K562 (cell line): ENCODE measurements at regions not wholly inside any gene's neighbourhood (a gene's known extent, or its start where the extent isn't known, plus 50 kb on each side); places are given as distances from the start of the nearest gene placed in this dataset.

ENCODE experiments used
- ATAC-seq: fragments of 200-7000 bp; cut with Tn5 transposase; 3 replicates; pipeline ENCODE4 v1.9.1; 2020; ENCODE audit warnings: moderate library complexity
- BruUV-seq: library from RNA; stranded (reverse); fragments of 400-500 nt; replicated peaks from 2 replicates; lab custom pipeline; 2021; lab: Mats Ljungman, UMichigan
- CTCF ChIA-PET: fragments of 300-600 bp; formaldehyde crosslinking; extraction: SDS; loops from one replicate; lab custom pipeline; 2021; ENCODE audit warnings: low intra/inter-chr PET ratio; lab: Yijun Ruan, JAX
- POLR2A ChIA-PET: fragments of 300-600, 350-650 bp; sonication (Branson Sonifier 250); formaldehyde crosslinking; extraction: SDS; loops from one replicate; lab custom pipeline; 2021; ENCODE audit warnings: antibody characterized with exemption, inconsistent platforms; lab: Yijun Ruan, JAX
- DNase-seq, 4 experiments: peaks; one replicate each; pipeline versions ENCODE4 v3.0.0 to v3.0.0-alpha.2; 2011 to 2018; ENCODE audit warnings: low spot score in 3 of 4, mixed read lengths in 3 of 4; ENCODE audit errors: extremely low read depth in 1 of 4
- FAIRE-seq: peaks from 2 replicates; lab custom pipeline; 2011; peaks lifted over from hg19 to GRCh38; lab: Jason Lieb, UNC
- H2AFZ ChIP-seq: 2 replicates; pipeline ENCODE4 v1.6.0; 2011; ENCODE audit warnings: low read depth, low read length, control low read depth, inconsistent platforms
- H3K27ac ChIP-seq: fragments of 200-600 bp; 3 replicates; pipeline ENCODE4 v1.8.0; 2011; ENCODE audit warnings: low read depth, mild to moderate bottlenecking, control low read depth, inconsistent platforms, low read length, moderate library complexity, mixed read lengths; ENCODE audit errors: extremely low read depth
- H3K27me3 ChIP-seq, 2 experiments: fragments of 300-600 bp in 1 of 2; 2 replicates in 1 of 2; 3 replicates in 1 of 2; pipeline versions ENCODE4 v1.6.0 to v1.8.0; 2011; ENCODE audit warnings: inconsistent platforms in 2 of 2, low read length in 2 of 2, mild to moderate bottlenecking in 1 of 2, mixed read lengths in 1 of 2, moderate library complexity in 1 of 2; ENCODE audit not compliant: control insufficient read depth in 2 of 2, insufficient read depth in 2 of 2
- H3K36me3 ChIP-seq: fragments of 300-600 bp; 3 replicates; pipeline ENCODE4 v1.8.0; 2011; ENCODE audit warnings: mild to moderate bottlenecking, low read length, inconsistent platforms; ENCODE audit not compliant: control insufficient read depth, insufficient read depth
- H3K4me1 ChIP-seq, 2 experiments: fragments of 200-600 bp in 1 of 2; replicated peaks in 1 of 2; 2 replicates in 1 of 2; 3 replicates in 1 of 2; pipeline versions ENCODE4 v1.5.1 to v1.8.0; 2011; ENCODE audit warnings: inconsistent platforms in 2 of 2, low read length in 2 of 2, mild to moderate bottlenecking in 1 of 2, mixed read lengths in 1 of 2, moderate library complexity in 1 of 2; ENCODE audit not compliant: control insufficient read depth in 2 of 2, insufficient read depth in 2 of 2
- H3K4me2 ChIP-seq: 2 replicates; pipeline ENCODE4 v1.6.1; 2011; ENCODE audit warnings: low read length, control low read depth, inconsistent platforms, mixed read lengths; ENCODE audit not compliant: insufficient read depth
- H3K4me3 ChIP-seq: fragments of 200-600 bp; sonication (generic), shearing (Covaris generic); 2 replicates; pipeline ENCODE4 v1.5.1; 2016; ENCODE audit warnings: control low read depth, inconsistent platforms
- H3K79me2 ChIP-seq: fragments of 200-600 bp; 3 replicates; pipeline ENCODE4 v1.8.0; 2011; ENCODE audit warnings: low read length, inconsistent platforms; ENCODE audit not compliant: control insufficient read depth, insufficient read depth
- H3K9ac ChIP-seq, 2 experiments: 2 replicates each; pipeline versions ENCODE4 v1.6.0 to v1.6.1; 2011; ENCODE audit warnings: low read depth in 2 of 2, low read length in 2 of 2, control low read depth in 1 of 2, inconsistent platforms in 1 of 2, mild to moderate bottlenecking in 1 of 2, mixed read lengths in 1 of 2; ENCODE audit not compliant: insufficient read depth in 1 of 2
- H3K9me1 ChIP-seq: one replicate; pipeline ENCODE4 v1.6.0; 2011; ENCODE audit warnings: inconsistent platforms, mild to moderate bottlenecking, low read length, moderate library complexity; ENCODE audit not compliant: control insufficient read depth, insufficient read depth
- H3K9me3 ChIP-seq: replicated peaks from 2 replicates; pipeline ENCODE4 v1.5.1; 2011; ENCODE audit warnings: low read depth, low read length, inconsistent platforms; ENCODE audit not compliant: control insufficient read depth, insufficient read depth
- H4K20me1 ChIP-seq: replicated peaks from 2 replicates; pipeline ENCODE4 v1.6.1; 2011; ENCODE audit warnings: low read length, inconsistent platforms, mixed read lengths; ENCODE audit not compliant: control insufficient read depth, insufficient read depth
- ARID1B ChIP-seq: fragments of 450-650 bp; IDR thresholded peaks from 2 replicates; pipeline ENCODE4 v1.6.1; 2016; ENCODE audit warnings: antibody characterized with exemption, mild to moderate bottlenecking, inconsistent platforms
- DMBX1 ChIP-seq: fragments of 250-450 bp; sonication (Bioruptor Pico); IDR thresholded peaks from 2 replicates; pipeline ENCODE4 v1.8.0; 2022; ENCODE audit warnings: inconsistent platforms, mild to moderate bottlenecking, moderate library complexity, borderline replicate concordance
- HMGXB4 ChIP-seq: sonication (generic); formaldehyde crosslinking; IDR thresholded peaks from 2 replicates; pipeline ENCODE4 v1.8.1; 2023; ENCODE audit warnings: mild to moderate bottlenecking, missing genetic modification reagents
- KDM1A ChIP-seq, 2 experiments: fragments of 450-650 bp; IDR thresholded peaks; 2 replicates each; pipeline ENCODE4 v1.6.1; 2016; ENCODE audit warnings: mild to moderate bottlenecking in 2 of 2
- MIER1 ChIP-seq: fragments of 450-650 bp; IDR thresholded peaks from 2 replicates; pipeline ENCODE4 v1.6.1; 2016; ENCODE audit warnings: antibody characterized with exemption, mild to moderate bottlenecking, low read depth
- MXD1 ChIP-seq: fragments of 250-450 bp; sonication (Bioruptor Pico); IDR thresholded peaks from 2 replicates; pipeline ENCODE4 v1.8.0; 2021; ENCODE audit warnings: borderline replicate concordance, mild to moderate bottlenecking, moderate library complexity; ENCODE audit not compliant: poor library complexity, severe bottlenecking
- NR0B1 ChIP-seq: fragments of 450-650 bp; IDR thresholded peaks from one replicate; pipeline ENCODE4 v1.6.1; 2018; ENCODE audit warnings: mild to moderate bottlenecking, moderate library complexity; ENCODE audit not compliant: partially characterized antibody
- RBM14 ChIP-seq: fragments of 200-400 bp; formaldehyde crosslinking; IDR thresholded peaks from 2 replicates; pipeline ENCODE4 v1.6.1; 2018; ENCODE audit warnings: low read depth, mild to moderate bottlenecking, low read length, moderate library complexity, borderline replicate concordance; ENCODE audit not compliant: insufficient read depth
- RBM15 ChIP-seq: fragments of 200-400 bp; formaldehyde crosslinking; IDR thresholded peaks from 2 replicates; pipeline ENCODE4 v1.6.1; 2018; ENCODE audit warnings: mild to moderate bottlenecking, low read length, moderate library complexity; ENCODE audit not compliant: insufficient read depth
- SIRT6 ChIP-seq: IDR thresholded peaks from one replicate; pipeline ENCODE4 v1.6.1; 2012; ENCODE audit warnings: low read depth, mild to moderate bottlenecking, control low read depth, inconsistent platforms, low read length, moderate library complexity
- UBTF ChIP-seq, 2 experiments: IDR thresholded peaks; 2 replicates each; pipeline ENCODE4 v1.6.1; 2012; ENCODE audit warnings: improper control_type of control experiment in 2 of 2, low read depth in 2 of 2, low read length in 2 of 2, borderline replicate concordance in 1 of 2
- ZNF12 ChIP-seq: sonication (generic); formaldehyde crosslinking; IDR thresholded peaks from 2 replicates; pipeline ENCODE4 v1.4.0; 2020; ENCODE audit warnings: mild to moderate bottlenecking, missing genetic modification reagents
- ZNF561 ChIP-seq: fragments of 450-650 bp; formaldehyde crosslinking; conservative IDR thresholded peaks from 2 replicates; pipeline ENCODE4 v1.4.0; 2020; ENCODE audit warnings: mild to moderate bottlenecking, moderate library complexity
- WGBS: fragments of 100-300 bp; shearing (Covaris generic); methylation state at CpG from one replicate; pipeline ENCODE4 v1.1.6; 2016; ENCODE audit warnings: low coverage, mixed read lengths; ENCODE audit not compliant: insufficient coverage; ENCODE audit errors: missing lambda C conversion rate; 5-methylcytosine and 5-hydroxymethylcytosine counted together
- in situ Hi-C: fragments of 300-500 bp; cut with MboI; formaldehyde crosslinking; loops from 4 replicates; pipeline ENCODE4 v1.15.0; 2018; ENCODE audit warnings: inconsistent platforms, mixed read lengths
- intact Hi-C: fragments of 100-400 bp; cut with micrococcal nuclease; formaldehyde crosslinking; loops from 2 replicates; pipeline ENCODE4 v1.14.2; 2022

- no peak overlapping the region for H3K9ac ChIP-seq
- ChIA-PET CTCF (no interaction called here), POLR2A (no interaction called here)
- no peaks in the 10 kb centered on the region for H3K79me2 ChIP-seq
- H2AFZ ChIP-seq, result no peak overlapping the region
- H3K4me3 ChIP-seq, result no peak overlapping the region
- no peaks in the 10 kb centered on the region for H3K27me3 ChIP-seq
- DNase-seq, result no peak
- intact Hi-C loops, result no loop called here
- in situ Hi-C loops, result no loop called here
- no peaks in the 10 kb centered on the region for H3K9me3 ChIP-seq
- no TSS peak for BruUV-seq
- no peak for FAIRE-seq
- H3K36me3 ChIP-seq, result no peaks in the 10 kb centered on the region
- WGBS, result 2% methylated on average over 6 of the region's 6 CpGs
- no peaks in the 10 kb centered on the region for H3K4me1 ChIP-seq
- H3K9me1 ChIP-seq, result no peaks in the 10 kb centered on the region
- H4K20me1 ChIP-seq, result no peaks in the 10 kb centered on the region
- no peak overlapping the region for H3K4me2 ChIP-seq
- ATAC-seq, result no peak
- H3K27ac ChIP-seq, result no peak overlapping the region
- TF ChIP-seq ZNF561 (CRISPR knock-in tag), result no peak
- no peak for TF ChIP-seq RBM14
- no peak for TF ChIP-seq MXD1 (CRISPR knock-in tag)
- TF ChIP-seq DMBX1 (CRISPR knock-in tag), result no peak
- no peak for TF ChIP-seq RBM15
- no peak for TF ChIP-seq ARID1B
- no peak for TF ChIP-seq MIER1
- TF ChIP-seq SIRT6, result no peak
- TF ChIP-seq HMGXB4 (CRISPR knock-in tag), result no peak
- TF ChIP-seq NR0B1, result no peak
- no peak for TF ChIP-seq KDM1A (IDR thresholded peaks at IDR 0.05)
- no peak for TF ChIP-seq ZNF12 (CRISPR knock-in tag)
- TF ChIP-seq UBTF (IDR thresholded peaks at IDR 0.05; ENCODE audit: borderline replicate concordance in 1 of 2, low read depth in 2 of 2, low read length in 2 of 2), result no peak
Observed at GRCh38 chr3:63132461-63133250, 145.5 kb upstream of the SYNPR start.
